Smooth muscle cell (in vitro differentiated cells): ENCODE measurements at regions not wholly inside any gene's neighbourhood (a gene's known extent, or its start where the extent isn't known, plus 50 kb on each side); places are given as distances from the start of the nearest gene placed in this dataset.

Experiments
- DNase-seq: peaks from one replicate; lab custom pipeline; 2025; ENCODE audit not compliant: unreplicated experiment; lab: John Stamatoyannopoulos, UW
- H2AFZ ChIP-seq: fragments of 200-600 bp; sonication (generic); 2 replicates; pipeline ENCODE4 v1.6.0; 2016; ENCODE audit warnings: antibody characterized with exemption, low read depth, mild to moderate bottlenecking
- H3F3A ChIP-seq: fragments of 200-600 bp; sonication (generic); 2 replicates; pipeline ENCODE4 v1.6.0; 2017; ENCODE audit warnings: antibody characterized with exemption, low read depth
- H3K27ac ChIP-seq: fragments of 200-600 bp; sonication (generic); 2 replicates; pipeline ENCODE4 v1.5.1; 2016; ENCODE audit warnings: low read depth, mild to moderate bottlenecking
- H3K27me3 ChIP-seq: fragments of 200-600 bp; sonication (generic); 2 replicates; pipeline ENCODE4 v1.6.1; 2016; ENCODE audit warnings: low read depth, mild to moderate bottlenecking
- H3K36me3 ChIP-seq: fragments of 200-600 bp; sonication (generic); 2 replicates; pipeline ENCODE4 v1.5.1; 2016; ENCODE audit warnings: low read depth
- H3K4me1 ChIP-seq: fragments of 200-600 bp; sonication (generic); 2 replicates; pipeline ENCODE4 v1.5.1; 2016; ENCODE audit warnings: low read depth
- H3K4me2 ChIP-seq: fragments of 200-600 bp; sonication (generic); 2 replicates; pipeline ENCODE4 v1.6.0; 2016; ENCODE audit warnings: mild to moderate bottlenecking
- H3K4me3 ChIP-seq: fragments of 200-600 bp; sonication (generic); 2 replicates; pipeline ENCODE4 v1.5.1; 2016; ENCODE audit warnings: mild to moderate bottlenecking
- H3K79me2 ChIP-seq: fragments of 200-600 bp; sonication (generic); 2 replicates; pipeline ENCODE4 v1.6.0; 2016; ENCODE audit warnings: low read depth, mild to moderate bottlenecking
- H3K9ac ChIP-seq: fragments of 200-600 bp; sonication (generic); 2 replicates; pipeline ENCODE4 v1.6.0; 2016; ENCODE audit warnings: low read depth
- H3K9me3 ChIP-seq: fragments of 200-600 bp; sonication (generic); replicated peaks from 2 replicates; pipeline ENCODE4 v1.5.1; 2016; ENCODE audit warnings: low read depth
- H4K20me1 ChIP-seq: fragments of 200-600 bp; sonication (generic); 2 replicates; pipeline ENCODE4 v1.6.0; 2016; ENCODE audit warnings: low read depth
- CTCF ChIP-seq: fragments of 200-600 bp; sonication (generic); IDR thresholded peaks from 2 replicates; pipeline ENCODE4 v1.5.1; 2017; ENCODE audit warnings: borderline replicate concordance, mild to moderate bottlenecking, antibody characterized with exemption; ENCODE audit not compliant: insufficient read depth, poor library complexity, severe bottlenecking
- WGBS: methylation state at CpG from one replicate; pipeline ENCODE4 v1.1.7; 2016; ENCODE audit warnings: low lambda C conversion rate; 5-methylcytosine and 5-hydroxymethylcytosine counted together

GRCh38 chr4:29405116-29405515 lies 1315.1 kb upstream of the PCDH7 start:
- no peak overlapping the region for H3K4me2 ChIP-seq
- H3K9ac ChIP-seq: no peak overlapping the region
- no peak overlapping the region for H3K27ac ChIP-seq
- no peak overlapping the region for H2AFZ ChIP-seq
- no peaks in the 10 kb centered on the region for H3K36me3 ChIP-seq
- no peaks in the 10 kb centered on the region for H3K27me3 ChIP-seq
- no peaks in the 10 kb centered on the region for H4K20me1 ChIP-seq
- no peak for DNase-seq
- no peaks in the 10 kb centered on the region for H3F3A ChIP-seq
- no peaks in the 10 kb centered on the region for H3K79me2 ChIP-seq
- no peak overlapping the region for H3K4me3 ChIP-seq
- 69% methylated on average over 3 of the region's 3 CpGs for WGBS
- no peaks in the 10 kb centered on the region for H3K9me3 ChIP-seq
- TF ChIP-seq CTCF: no peak
- H3K4me1 ChIP-seq: no peaks in the 10 kb centered on the region

- 82% methylated on average over 3 of the region's 3 CpGs for WGBS
- Histone ChIP-seq H4K20me1 (no peaks in the 10 kb centered on the region), H3K27me3 (no peaks in the 10 kb centered on the region), H3F3A (no peaks in the 10 kb centered on the region), H3K9ac (no peak overlapping the region), H3K27ac (no peak overlapping the region), H2AFZ (peak overlapping the region; percentile 30), H3K4me2 (no peak overlapping the region), H3K36me3 (no peaks in the 10 kb centered on the region), H3K9me3 (no peaks in the 10 kb centered on the region), H3K4me1 (no peaks in the 10 kb centered on the region), H3K79me2 (no peaks in the 10 kb centered on the region), H3K4me3 (no peak overlapping the region)
- no peak for TF ChIP-seq CTCF
- DNase-seq: no peak
These were observed 1304.4 kb upstream of the PCDH7 start for GRCh38 chr4:29415771-29416170.

GRCh38 chr4:29423836-29424721 lies 1296.1 kb upstream of the PCDH7 start:
- H2AFZ ChIP-seq: peak overlapping the region; percentile 58
- peak overlapping the region; percentile 6 for H3K4me3 ChIP-seq
- 44% methylated on average over 7 of the region's 7 CpGs for WGBS

More at GRCh38 chr4:29423836-29424721, 1296.1 kb upstream of the PCDH7 start:
- Histone ChIP-seq H3K4me2 (peak overlapping the region; percentile 32), H4K20me1 (no peaks in the 10 kb centered on the region), H3K79me2 (no peaks in the 10 kb centered on the region), H3F3A (peaks cover 4% of the 10 kb centered on the region), H3K9me3 (no peaks in the 10 kb centered on the region), H3K9ac (no peak overlapping the region), H3K27ac (peak overlapping the region; percentile 71), H3K27me3 (no peaks in the 10 kb centered on the region), H3K4me1 (peaks cover 8% of the 10 kb centered on the region), H3K36me3 (no peaks in the 10 kb centered on the region)
- DNase-seq: no peak
- TF ChIP-seq CTCF: no peak
